OCI-LY7 (cell line): ENCODE measurements at regions not wholly inside any gene's neighbourhood (a gene's known extent, or its start where the extent isn't known, plus 50 kb on each side); places are given as distances from the start of the nearest gene placed in this dataset.

Experiments used
- BruUV-seq: library from RNA; stranded (reverse); fragments of 400-500 nt; replicated peaks from 2 replicates; lab custom pipeline; 2021; lab: Mats Ljungman, UMichigan
- CTCF ChIA-PET: fragments of 300-600 bp; sonication (Branson Sonifier 250); formaldehyde crosslinking; loops from one replicate; lab custom pipeline; 2022; ENCODE audit warnings: antibody characterized with exemption; ENCODE audit not compliant: unreplicated experiment; lab: Charles Lee
- POLR2A ChIA-PET: fragments of 300-600 bp; sonication (Branson Sonifier 250); formaldehyde crosslinking; loops from one replicate; lab custom pipeline; 2022; ENCODE audit warnings: antibody characterized with exemption; lab: Charles Lee
- DNase-seq: peaks from one replicate; pipeline ENCODE4 v3.0.0-alpha.2; 2015; ENCODE audit warnings: low spot score
- H2AFZ ChIP-seq: fragments of 200-600 bp; sonication (generic), shearing (Covaris generic); 2 replicates; pipeline ENCODE4 v1.6.1; 2014; ENCODE audit warnings: mild to moderate bottlenecking, antibody characterized with exemption, low read length, moderate library complexity
- H3K27ac ChIP-seq: fragments of 200-600 bp; sonication (generic); 2 replicates; pipeline ENCODE4 v1.5.1; 2014; ENCODE audit warnings: mixed run types, low read depth, mild to moderate bottlenecking, moderate library complexity, low read length, inconsistent platforms; ENCODE audit not compliant: poor library complexity, severe bottlenecking
- H3K36me3 ChIP-seq: fragments of 200-600 bp; sonication (generic); 2 replicates; pipeline ENCODE4 v1.6.1; 2014; ENCODE audit warnings: mild to moderate bottlenecking, antibody characterized with exemption, low read length, moderate library complexity, mixed read lengths; ENCODE audit not compliant: insufficient read depth
- H3K4me1 ChIP-seq: fragments of 200-600 bp; sonication (generic); 2 replicates; pipeline ENCODE4 v1.5.1; 2014; ENCODE audit warnings: mild to moderate bottlenecking, low read length; ENCODE audit not compliant: insufficient read depth, poor library complexity, severe bottlenecking
- H3K4me2 ChIP-seq: fragments of 200-600 bp; sonication (generic); 2 replicates; pipeline ENCODE4 v1.6.1; 2014; ENCODE audit warnings: mild to moderate bottlenecking, low read length
- H3K4me3 ChIP-seq: fragments of 200-600 bp; sonication (generic); 2 replicates; pipeline ENCODE4 v1.5.1; 2014; ENCODE audit warnings: mild to moderate bottlenecking, low read depth, low read length; ENCODE audit not compliant: poor library complexity, severe bottlenecking
- H3K79me2 ChIP-seq: fragments of 200-600 bp; sonication (generic); 2 replicates; pipeline ENCODE4 v1.6.1; 2016; ENCODE audit warnings: low read depth, mild to moderate bottlenecking, low read length, moderate library complexity, mixed read lengths; ENCODE audit not compliant: insufficient read depth
- H3K9me2 ChIP-seq: fragments of 200-600 bp; sonication (generic); 2 replicates; pipeline ENCODE4 v1.6.1; 2016; ENCODE audit warnings: mild to moderate bottlenecking, low read length, mixed read lengths; ENCODE audit not compliant: insufficient read depth
- H3K9me3 ChIP-seq: fragments of 200-600 bp; sonication (generic); 2 replicates; pipeline ENCODE4 v1.6.1; 2014; ENCODE audit warnings: mild to moderate bottlenecking, mixed run types, low read length, mixed read lengths
- H4K20me1 ChIP-seq: fragments of 200-600 bp; sonication (generic); 2 replicates; pipeline ENCODE4 v1.6.1; 2014; ENCODE audit warnings: mild to moderate bottlenecking, antibody characterized with exemption, low read length, moderate library complexity, mixed read lengths; ENCODE audit not compliant: insufficient read depth
- EZH2phosphoT487 ChIP-seq: fragments of 200-600 bp; sonication (generic); IDR thresholded peaks from 2 replicates; pipeline ENCODE4 v1.6.1; 2018; ENCODE audit warnings: low read depth, borderline replicate concordance, mild to moderate bottlenecking, mixed run types, antibody characterized with exemption, low read length, moderate library complexity, mixed read lengths
- intact Hi-C: fragments of 100-400 bp; cut with micrococcal nuclease; formaldehyde crosslinking; loops from one replicate; pipeline ENCODE4 v1.10.0; 2022; ENCODE audit not compliant: unreplicated experiment
- TF ChIP-seq, protein P1 (sequence below): fragments of 200-600 bp; sonication (generic); conservative IDR thresholded peaks from 2 replicates; pipeline ENCODE4 v1.5.1; 2014; ENCODE audit warnings: mild to moderate bottlenecking, antibody characterized with exemption, low read length, moderate library complexity, mixed read lengths

DNA sequence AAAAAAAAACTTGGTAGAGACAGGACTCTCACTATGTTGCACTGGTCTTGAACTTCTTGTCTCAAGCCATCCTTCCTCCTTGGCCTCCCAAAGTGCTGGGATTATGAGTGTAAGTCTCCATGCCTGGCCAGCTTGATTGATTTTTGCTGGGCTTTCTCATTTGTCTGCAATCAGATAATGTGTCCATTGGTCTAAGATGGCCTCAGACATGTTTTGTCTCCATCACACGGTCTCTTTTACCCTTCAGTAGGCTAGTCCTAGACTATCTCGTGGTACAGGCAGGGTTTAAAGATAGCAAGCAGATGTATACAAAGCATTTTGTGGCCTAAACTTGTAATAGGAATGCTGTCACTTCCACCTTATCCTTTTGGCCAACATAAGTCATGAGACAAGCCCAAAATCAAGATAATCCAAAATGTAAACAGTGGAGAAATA lies 289.1 kb downstream of the TFAP2B start:
- Histone ChIP-seq H3K27ac (no peak overlapping the region), H3K79me2 (no peaks in the 10 kb centered on the region), H3K9me3 (no peaks in the 10 kb centered on the region), H3K4me1 (no peaks in the 10 kb centered on the region), H3K4me3 (no peak overlapping the region), H2AFZ (no peak overlapping the region), H3K9me2 (no peaks in the 10 kb centered on the region), H4K20me1 (no peaks in the 10 kb centered on the region), H3K36me3 (no peaks in the 10 kb centered on the region), H3K4me2 (no peak overlapping the region)
- TF ChIP-seq, protein P1, sequence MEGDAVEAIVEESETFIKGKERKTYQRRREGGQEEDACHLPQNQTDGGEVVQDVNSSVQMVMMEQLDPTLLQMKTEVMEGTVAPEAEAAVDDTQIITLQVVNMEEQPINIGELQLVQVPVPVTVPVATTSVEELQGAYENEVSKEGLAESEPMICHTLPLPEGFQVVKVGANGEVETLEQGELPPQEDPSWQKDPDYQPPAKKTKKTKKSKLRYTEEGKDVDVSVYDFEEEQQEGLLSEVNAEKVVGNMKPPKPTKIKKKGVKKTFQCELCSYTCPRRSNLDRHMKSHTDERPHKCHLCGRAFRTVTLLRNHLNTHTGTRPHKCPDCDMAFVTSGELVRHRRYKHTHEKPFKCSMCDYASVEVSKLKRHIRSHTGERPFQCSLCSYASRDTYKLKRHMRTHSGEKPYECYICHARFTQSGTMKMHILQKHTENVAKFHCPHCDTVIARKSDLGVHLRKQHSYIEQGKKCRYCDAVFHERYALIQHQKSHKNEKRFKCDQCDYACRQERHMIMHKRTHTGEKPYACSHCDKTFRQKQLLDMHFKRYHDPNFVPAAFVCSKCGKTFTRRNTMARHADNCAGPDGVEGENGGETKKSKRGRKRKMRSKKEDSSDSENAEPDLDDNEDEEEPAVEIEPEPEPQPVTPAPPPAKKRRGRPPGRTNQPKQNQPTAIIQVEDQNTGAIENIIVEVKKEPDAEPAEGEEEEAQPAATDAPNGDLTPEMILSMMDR = no peak
- no peak for TF ChIP-seq EZH2phosphoT487
- DNase-seq = no peak
- intact Hi-C loops = no loop called here
- BruUV-seq = no TSS peak
- POLR2A ChIA-PET = no interaction called here
- CTCF ChIA-PET = no interaction called here

DNA sequence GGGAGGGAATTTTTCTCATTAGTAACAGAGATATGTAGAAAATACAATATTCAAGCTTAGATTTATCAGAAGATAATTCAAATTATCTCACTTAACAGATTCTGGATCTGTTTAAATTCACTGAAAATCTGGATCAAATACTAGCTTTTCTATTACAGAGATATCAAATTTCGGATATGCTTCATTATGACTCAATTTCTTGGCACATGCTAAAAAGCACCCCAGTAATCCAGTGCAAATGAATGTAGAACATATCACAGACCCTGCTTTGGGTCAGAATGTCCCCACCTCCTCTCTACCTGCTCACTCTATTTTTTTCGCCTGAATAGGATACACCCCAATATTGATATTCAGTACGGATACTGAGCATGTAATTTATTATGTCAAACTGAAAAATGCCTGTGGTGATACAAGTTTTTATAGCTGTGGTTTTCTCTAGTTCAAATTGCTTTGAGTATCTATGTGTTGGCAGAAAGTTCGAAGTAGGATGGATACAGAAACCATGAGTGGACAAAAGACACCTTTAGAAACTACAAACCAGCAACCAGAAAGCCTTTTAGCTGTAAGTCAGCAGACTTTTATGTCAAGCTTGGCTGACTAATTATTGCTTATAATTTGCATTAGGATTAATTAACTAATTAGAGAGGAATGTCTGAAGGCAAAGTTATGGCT lies 290.0 kb downstream of the TFAP2B start:
- intact Hi-C loops = no loop called here
- ChIA-PET CTCF (no interaction called here), POLR2A (no interaction called here)
- no peak for DNase-seq
- Histone ChIP-seq H3K79me2 (no peaks in the 10 kb centered on the region), H2AFZ (no peak overlapping the region), H3K36me3 (no peaks in the 10 kb centered on the region), H3K4me1 (no peaks in the 10 kb centered on the region), H3K9me2 (no peaks in the 10 kb centered on the region), H3K9me3 (no peaks in the 10 kb centered on the region), H3K4me2 (no peak overlapping the region), H4K20me1 (no peaks in the 10 kb centered on the region), H3K27ac (no peak overlapping the region), H3K4me3 (no peak overlapping the region)
- no TSS peak for BruUV-seq
- TF ChIP-seq, protein P1 = no peak
- no peak for TF ChIP-seq EZH2phosphoT487

DNA sequence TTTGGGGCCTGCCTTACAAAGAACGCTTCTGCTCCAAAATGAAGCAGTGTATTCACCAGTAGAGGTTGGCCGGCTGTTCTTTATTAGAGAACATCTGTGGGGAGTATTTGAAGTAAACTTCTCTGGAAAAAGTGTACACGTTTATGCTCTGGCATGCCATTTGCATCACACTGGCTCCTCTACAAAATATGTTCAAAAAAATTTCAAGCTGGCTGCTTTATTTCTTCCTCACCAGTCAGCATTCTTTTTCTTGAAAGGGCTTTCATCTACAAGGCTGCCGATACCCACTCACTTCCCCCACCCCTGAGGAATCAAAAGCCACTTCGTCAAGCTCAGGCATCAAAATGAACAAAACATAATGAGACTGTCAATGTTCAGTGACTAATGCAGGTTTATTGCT lies 294.1 kb downstream of the TFAP2B start:
- H4K20me1 ChIP-seq = no peaks in the 10 kb centered on the region
- no peak for DNase-seq
- ChIA-PET POLR2A (no interaction called here), CTCF (no interaction called here)
- TF ChIP-seq, protein P1 = no peak
- TF ChIP-seq EZH2phosphoT487 = no peak
- H3K4me2 ChIP-seq = no peak overlapping the region
- no peak overlapping the region for H3K4me3 ChIP-seq
- intact Hi-C loops = no loop called here
- no peak overlapping the region for H3K27ac ChIP-seq
- no peaks in the 10 kb centered on the region for H3K36me3 ChIP-seq
- no peaks in the 10 kb centered on the region for H3K9me3 ChIP-seq
- no peaks in the 10 kb centered on the region for H3K9me2 ChIP-seq
- no TSS peak for BruUV-seq
- H2AFZ ChIP-seq = no peak overlapping the region
- no peaks in the 10 kb centered on the region for H3K4me1 ChIP-seq
- H3K79me2 ChIP-seq = no peaks in the 10 kb centered on the region
